ENCODE measurements at regions not wholly inside any gene's neighbourhood (a gene's known extent, or its start where the extent isn't known, plus 50 kb on each side); places are given as distances from the start of the nearest gene placed in this dataset.

- H3K36me3 ChIP-seq (replicated peaks; ENCODE audit: insufficient read depth, low read depth), result no peaks in the 10 kb centered on the region
- H3K27ac ChIP-seq, result no peak overlapping the region
- H4K20me1 ChIP-seq (ENCODE audit: insufficient read depth, poor library complexity, severe bottlenecking), result no peaks in the 10 kb centered on the region
- no peaks in the 10 kb centered on the region for H3K79me2 ChIP-seq
- no peak for TF ChIP-seq EZH2phosphoT487 (IDR thresholded peaks at IDR 0.05; ENCODE audit: low read depth, severe bottlenecking, unreplicated experiment)
- TF ChIP-seq CTCF (IDR thresholded peaks at IDR 0.05; ENCODE audit: poor library complexity), result no peak
- no peak for TF ChIP-seq EZH2 (IDR thresholded peaks at IDR 0.05; ENCODE audit: borderline replicate concordance)
- WGBS (ENCODE audit: low lambda C conversion rate, missing lambda C conversion rate), result 30% methylated on average over 4 of the region's 4 CpGs
- DNase-seq (ENCODE audit: low spot score), result no peak
- no peaks in the 10 kb centered on the region for H3K9me3 ChIP-seq (ENCODE audit: low read depth)
- no peak overlapping the region for H3K4me3 ChIP-seq
- no peak overlapping the region for H2AFZ ChIP-seq
- H3K4me1 ChIP-seq (ENCODE audit: insufficient read depth), result no peaks in the 10 kb centered on the region
- H3K4me2 ChIP-seq, result no peak overlapping the region
- H3K9me2 ChIP-seq (replicated peaks; ENCODE audit: insufficient read depth), result no peaks in the 10 kb centered on the region
- H3K27me3 ChIP-seq, result peaks cover 5% of the 10 kb centered on the region
Observed at GRCh38 chr9:87137718-87138117, 190.4 kb upstream of the GAS1 start.

DNA sequence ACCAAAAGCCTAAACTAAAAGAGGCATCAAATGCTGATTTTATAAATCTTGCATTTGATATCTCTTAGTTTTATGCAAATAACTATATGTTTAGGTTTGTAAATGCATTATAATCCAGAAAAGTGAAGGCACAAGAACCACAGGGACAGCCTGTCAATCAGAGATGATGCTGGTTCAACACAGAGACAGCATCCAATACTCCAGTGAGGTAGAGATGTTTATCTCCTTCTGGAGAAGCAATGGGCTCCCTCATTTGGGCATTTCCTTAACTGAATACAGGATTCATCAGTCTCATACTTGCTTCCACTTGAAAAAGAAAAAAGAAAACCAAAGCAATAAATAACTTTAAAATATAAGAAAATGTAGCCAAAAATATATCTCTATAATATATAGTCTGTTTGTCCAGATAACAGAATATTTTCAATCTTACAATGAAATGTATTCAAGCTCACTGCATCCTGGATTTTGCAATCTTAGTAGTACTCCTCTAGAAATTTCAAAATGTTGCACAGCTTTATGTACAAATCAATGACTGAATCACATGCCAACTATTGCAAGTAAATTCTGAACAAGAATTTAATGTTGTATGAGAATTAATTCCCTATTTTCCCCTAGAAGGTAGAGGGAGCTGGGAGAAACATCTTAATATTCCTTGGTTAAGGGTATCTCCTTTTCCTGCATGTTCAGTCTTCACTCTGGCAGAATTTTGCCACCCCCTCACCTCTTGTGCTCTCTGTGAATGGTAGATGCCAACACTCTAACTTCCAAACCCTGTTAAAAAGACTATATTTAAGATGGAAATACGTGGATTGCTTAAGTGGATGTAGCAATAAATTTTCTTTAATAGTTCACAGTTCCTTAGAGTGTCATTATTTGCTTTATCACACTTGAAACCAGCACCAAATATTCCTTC, 191.1 kb upstream of the GAS1 start:
- 85% methylated on average over 1 of the region's 1 CpG for WGBS (ENCODE audit: low lambda C conversion rate, missing lambda C conversion rate)

DNA sequence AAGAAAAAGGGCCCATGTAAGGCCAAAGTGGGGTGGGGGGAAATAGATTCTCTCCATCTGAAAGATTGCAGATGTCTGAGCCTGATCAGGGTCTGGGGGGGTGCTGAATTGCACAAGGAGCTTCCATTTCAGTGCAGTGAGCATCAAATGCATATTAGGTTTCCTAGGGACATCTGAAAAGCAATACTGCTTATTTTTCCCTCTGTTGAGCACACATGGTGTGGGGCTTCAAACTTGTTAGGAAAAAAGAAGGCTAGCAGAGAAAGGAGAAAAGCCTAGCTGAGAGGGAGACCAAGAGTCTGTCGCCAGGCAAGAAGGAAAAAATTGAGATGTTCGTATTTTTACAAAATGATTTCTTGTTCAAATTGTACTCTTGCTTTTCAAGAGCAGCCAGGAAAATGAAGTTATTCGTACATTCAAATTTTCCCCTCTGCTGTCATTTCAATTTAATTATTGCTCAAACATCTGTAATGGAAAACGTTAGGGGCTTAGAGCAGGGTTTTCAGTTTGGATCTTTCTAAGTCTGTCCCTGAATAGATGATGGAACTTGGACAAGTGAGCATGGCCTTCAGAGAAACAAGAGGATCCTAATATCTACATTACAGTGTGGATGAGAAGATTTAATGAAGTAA, 191.9 kb upstream of the GAS1 start:
- Histone ChIP-seq H3K27me3 (peaks cover 5% of the 10 kb centered on the region), H3K4me3 (no peak overlapping the region), H3K9me2 (replicated peaks; ENCODE audit: insufficient read depth) (no peaks in the 10 kb centered on the region), H3K79me2 (no peaks in the 10 kb centered on the region), H2AFZ (no peak overlapping the region), H3K27ac (no peak overlapping the region), H3K4me1 (ENCODE audit: insufficient read depth) (no peaks in the 10 kb centered on the region), H3K36me3 (replicated peaks; ENCODE audit: insufficient read depth, low read depth) (no peaks in the 10 kb centered on the region), H4K20me1 (ENCODE audit: insufficient read depth, poor library complexity, severe bottlenecking) (no peaks in the 10 kb centered on the region), H3K4me2 (no peak overlapping the region), H3K9me3 (ENCODE audit: low read depth) (no peaks in the 10 kb centered on the region)
- TF ChIP-seq EZH2 (IDR thresholded peaks at IDR 0.05; ENCODE audit: borderline replicate concordance) (no peak), CTCF (IDR thresholded peaks at IDR 0.05; ENCODE audit: poor library complexity) (no peak), EZH2phosphoT487 (IDR thresholded peaks at IDR 0.05; ENCODE audit: low read depth, severe bottlenecking, unreplicated experiment) (no peak)
- WGBS (ENCODE audit: low lambda C conversion rate, missing lambda C conversion rate), result 86% methylated on average over 4 of the region's 4 CpGs
- DNase-seq (ENCODE audit: low spot score), result no peak

More for the DNA sequence above, 191.1 kb upstream of the GAS1 start:
- H4K20me1 ChIP-seq (ENCODE audit: insufficient read depth, poor library complexity, severe bottlenecking), result no peaks in the 10 kb centered on the region
- H3K9me3 ChIP-seq (ENCODE audit: low read depth), result no peaks in the 10 kb centered on the region
- TF ChIP-seq EZH2 (IDR thresholded peaks at IDR 0.05; ENCODE audit: borderline replicate concordance), result no peak
- TF ChIP-seq CTCF (IDR thresholded peaks at IDR 0.05; ENCODE audit: poor library complexity), result no peak
- no peak for TF ChIP-seq EZH2phosphoT487 (IDR thresholded peaks at IDR 0.05; ENCODE audit: low read depth, severe bottlenecking, unreplicated experiment)
- H3K9me2 ChIP-seq (replicated peaks; ENCODE audit: insufficient read depth), result no peaks in the 10 kb centered on the region
- no peak overlapping the region for H3K27ac ChIP-seq
- H3K4me1 ChIP-seq (ENCODE audit: insufficient read depth), result no peaks in the 10 kb centered on the region
- no peak for DNase-seq (ENCODE audit: low spot score)
- H3K4me2 ChIP-seq, result no peak overlapping the region
- H3K27me3 ChIP-seq, result peaks cover 5% of the 10 kb centered on the region
- H2AFZ ChIP-seq, result no peak overlapping the region
- no peaks in the 10 kb centered on the region for H3K79me2 ChIP-seq
- no peaks in the 10 kb centered on the region for H3K36me3 ChIP-seq (replicated peaks; ENCODE audit: insufficient read depth, low read depth)
- H3K4me3 ChIP-seq, result no peak overlapping the region
